T-helper 2 cell (primary cell): ENCODE measurements at regions not wholly inside any gene's neighbourhood (a gene's known extent, or its start where the extent isn't known, plus 50 kb on each side); places are given as distances from the start of the nearest gene placed in this dataset.
A peak's percentile ranks its signal among the peaks of the same experiment; 100 is the strongest.
"Not testable (repeated sequence)": the region's sequence is repeated elsewhere in the genome, so short reads cannot be mapped to it uniquely, and the experiment has no call there.

Experiments
- DNase-seq, 5 experiments: peaks; one replicate each; pipeline versions ENCODE4 v3.0.0 to v3.0.0-alpha.2; 2012 to 2022

DNA sequence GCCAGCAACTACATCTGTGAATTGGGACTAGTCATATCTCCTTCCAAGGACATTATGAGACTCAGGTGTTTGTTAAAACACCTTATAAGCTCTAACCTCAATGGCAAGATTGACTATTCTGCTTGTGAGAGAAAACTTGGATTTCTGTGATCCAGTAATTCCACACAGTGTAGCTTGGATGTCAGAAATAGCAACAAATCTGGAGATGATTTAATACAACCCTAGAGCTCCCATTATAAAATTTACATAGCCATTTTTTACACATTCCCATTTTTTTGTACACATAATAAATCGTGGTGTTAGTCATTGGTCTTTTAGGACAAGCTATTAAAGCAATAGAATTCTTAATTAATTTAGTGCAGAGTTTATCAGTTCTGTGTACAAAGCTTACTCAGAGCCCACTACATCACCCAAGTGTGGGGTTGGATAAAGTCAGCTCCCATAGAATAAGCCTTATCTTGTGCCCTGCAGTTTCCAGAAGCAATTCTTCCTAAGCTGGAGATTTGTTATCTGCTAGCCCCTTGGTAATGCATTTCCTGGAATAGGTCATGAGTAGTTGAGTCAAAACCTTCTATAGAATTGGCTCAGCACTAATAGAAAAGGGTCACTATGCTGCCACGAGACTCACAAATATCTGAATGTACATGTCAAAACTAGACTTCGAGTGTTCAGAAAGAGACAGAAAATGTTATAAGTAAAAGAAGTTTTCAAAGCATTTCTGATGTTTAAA is 434.0 kb upstream of the RUNX1 start:
- DNase-seq = peak in 1 of 5 experiments; percentile 14

DNA sequence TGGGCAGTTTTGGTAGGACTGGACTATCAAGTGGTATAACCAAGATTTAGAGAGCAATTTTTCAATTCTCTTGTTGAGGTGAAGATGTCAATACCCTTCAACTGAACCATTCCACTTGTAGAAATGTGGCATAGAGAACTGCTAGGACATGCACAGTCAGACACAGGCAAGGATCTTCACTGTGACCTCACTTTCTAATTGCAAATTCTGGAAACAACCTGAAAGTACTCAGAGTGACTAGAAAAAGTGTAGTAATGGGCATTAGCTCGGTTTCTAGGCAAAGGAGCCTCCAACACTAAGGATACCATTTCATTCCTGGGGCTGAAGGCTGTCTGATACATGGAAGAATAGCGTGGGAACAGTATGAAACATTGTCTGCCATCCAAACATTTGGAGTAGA is 433.0 kb upstream of the RUNX1 start:
- DNase-seq = no peak

DNA sequence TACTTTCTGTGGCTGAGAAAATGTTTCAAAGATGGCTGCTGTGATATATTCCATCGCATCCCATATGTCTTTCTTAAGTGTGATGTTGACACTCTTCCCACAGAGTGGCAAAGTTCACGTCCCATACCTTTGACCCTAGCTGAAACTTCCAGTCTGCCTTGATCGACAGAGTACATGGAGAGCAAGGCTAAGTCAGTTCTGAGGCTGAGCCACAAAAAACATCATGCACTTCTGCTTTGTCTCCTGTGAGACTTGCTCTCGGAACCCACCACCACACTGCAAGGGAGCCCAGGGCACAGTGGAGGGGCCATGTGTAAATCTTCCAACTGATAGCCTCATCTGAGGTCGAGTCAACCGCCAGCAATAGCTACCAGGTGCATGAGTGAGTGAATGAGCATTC is 431.9 kb upstream of the RUNX1 start:
- no peak for DNase-seq

DNA sequence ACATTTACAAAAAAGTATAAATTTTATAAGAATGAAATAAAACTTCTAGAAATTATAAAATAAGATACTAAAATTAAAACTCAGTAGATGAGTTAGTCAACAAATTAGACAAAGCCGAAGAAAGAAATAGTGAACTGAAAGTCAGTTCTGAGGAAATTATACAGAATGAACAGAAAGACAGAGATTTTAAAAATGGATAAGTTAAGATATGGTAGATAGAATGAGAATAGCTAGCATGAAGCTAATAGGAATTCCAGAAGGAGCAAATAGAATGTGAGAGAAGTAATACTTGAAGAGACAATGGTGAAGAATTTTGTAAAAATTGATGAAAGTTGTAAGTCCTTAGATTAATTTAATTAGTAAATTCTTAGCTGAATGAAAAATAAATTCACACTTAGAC is 430.4 kb upstream of the RUNX1 start:
- no peak for DNase-seq

DNA sequence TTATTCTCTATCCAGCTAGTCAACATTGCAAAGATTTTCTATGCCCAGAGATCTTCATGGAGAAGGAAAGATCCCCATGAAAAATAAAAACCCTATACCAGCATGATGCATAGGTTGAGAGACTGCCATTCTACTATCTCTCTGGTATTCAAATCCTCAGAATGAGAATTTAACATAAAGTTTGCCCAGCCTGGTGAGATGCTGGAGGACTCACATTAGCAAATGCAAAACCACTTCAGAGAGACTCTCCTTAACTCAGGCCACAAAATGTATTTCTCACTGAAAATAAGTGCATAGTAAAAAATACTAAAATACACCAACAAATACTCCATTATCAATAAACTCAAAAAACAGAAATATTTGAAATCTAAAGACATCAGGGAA is 430.0 kb upstream of the RUNX1 start:
- DNase-seq = no peak

DNA sequence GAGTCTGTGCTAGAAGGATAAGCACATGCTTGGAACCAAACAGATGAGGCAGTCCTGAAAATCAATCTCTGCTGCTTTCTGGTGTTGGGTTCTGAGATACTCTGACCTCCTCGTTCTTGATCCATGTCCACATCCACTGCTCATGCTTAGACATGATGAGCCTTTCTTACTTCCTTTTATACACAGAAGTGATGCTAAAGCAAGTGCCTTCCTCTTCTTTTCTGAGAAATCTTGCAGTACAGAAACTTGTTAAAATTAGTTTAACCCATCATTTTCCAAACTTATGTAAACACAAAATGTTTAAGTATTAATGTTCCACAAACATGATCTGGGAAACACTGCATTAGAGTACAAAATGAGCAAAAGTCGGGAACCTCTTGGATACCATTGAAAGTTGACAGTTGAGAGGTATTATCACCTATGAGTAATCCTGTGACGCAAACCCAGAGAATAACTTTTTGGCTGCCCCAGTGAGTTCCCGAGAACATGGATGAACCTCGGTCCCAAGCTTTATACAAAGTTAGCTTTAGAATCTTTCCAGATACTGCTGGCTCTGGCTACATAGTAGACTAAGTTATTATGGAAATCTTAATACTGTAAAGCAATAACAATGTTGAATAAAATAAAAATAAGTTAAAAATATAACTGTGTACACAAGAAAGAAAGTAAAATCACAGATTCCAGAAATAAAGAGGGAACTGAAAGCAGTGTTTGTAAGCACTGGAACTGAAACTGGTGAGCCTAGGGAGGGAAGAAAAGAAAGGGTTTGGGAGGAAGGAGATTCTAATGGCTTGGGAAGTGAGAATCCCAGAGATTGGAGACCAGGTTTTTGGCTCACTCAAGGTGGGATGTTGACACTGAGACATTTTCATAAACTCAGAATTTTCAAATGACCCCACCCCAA is 429.3 kb upstream of the RUNX1 start:
- no peak for DNase-seq

DNA sequence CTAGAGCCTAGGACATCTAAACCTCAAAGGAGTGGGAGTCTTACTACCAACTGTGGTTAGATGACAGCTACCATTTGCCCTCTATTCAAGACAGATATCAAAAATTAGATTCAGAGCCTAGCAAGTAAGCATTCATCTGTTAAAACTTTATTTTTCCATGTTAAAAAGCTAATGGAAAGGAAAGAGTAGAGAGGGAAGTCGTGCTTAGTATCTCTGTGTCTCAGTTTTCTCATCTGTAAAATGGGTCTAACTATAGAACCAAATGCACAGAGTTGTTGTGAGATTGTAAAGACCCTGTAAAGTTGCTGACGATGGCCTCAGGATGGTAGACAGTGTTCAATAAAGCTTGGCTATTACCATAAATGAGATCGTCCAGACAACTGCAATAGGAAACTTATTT is 428.5 kb upstream of the RUNX1 start:
- no peak for DNase-seq

DNA sequence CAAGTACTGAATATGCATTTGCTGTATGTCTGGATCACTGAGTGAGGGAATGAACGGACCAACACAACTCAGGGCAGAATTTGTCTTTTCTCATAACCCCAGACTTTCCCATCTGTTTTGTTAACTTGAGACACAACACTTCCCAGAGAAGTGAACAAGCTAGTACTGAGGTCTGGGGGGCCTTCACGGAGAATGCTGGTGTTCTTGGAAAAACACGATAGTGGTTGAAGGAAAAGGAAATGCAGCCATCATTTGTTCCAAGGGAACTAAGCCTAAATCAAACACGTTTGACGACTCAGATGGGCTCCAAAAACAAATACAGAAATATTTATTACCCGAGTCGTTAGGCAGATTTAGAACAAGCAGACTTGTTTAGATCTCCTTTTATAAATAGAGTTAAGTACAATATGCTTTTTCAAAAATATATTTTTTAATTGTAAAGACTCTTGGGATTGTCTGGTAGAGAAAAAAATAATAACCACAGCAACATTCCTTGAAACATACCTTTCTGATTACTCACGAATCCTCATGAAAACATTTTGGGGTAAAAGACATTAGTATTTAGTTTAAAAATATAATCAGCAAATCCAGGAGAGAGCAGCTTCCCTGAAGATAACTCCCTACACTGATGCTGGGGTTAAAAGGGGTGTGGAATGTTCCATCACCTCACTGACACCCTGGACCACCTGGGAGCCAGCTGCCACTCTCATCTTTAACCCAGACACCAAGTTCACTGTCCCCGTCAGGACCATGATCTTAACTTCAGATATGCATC is 427.7 kb upstream of the RUNX1 start:
- no peak for DNase-seq

DNA sequence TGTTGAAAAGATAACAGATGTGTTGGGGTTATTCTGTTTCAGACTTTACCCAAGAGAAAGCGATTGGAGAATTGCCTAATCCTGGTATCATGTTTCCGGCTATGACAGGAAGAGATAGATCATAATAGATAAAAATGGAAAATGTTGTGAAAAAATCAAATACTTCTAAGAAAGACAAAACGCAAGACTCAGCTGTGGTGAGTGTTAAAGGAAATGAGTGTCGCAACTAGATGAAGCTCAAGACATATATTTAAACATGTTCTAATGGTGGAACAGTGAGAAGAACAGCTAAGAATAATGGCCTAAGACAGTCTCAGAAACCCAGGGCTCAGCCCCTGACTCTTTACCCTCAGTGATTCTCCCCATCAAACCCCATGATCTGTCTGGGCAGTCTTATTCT is 426.7 kb upstream of the RUNX1 start:
- peak in 1 of 5 experiments; percentile 9 for DNase-seq

DNA sequence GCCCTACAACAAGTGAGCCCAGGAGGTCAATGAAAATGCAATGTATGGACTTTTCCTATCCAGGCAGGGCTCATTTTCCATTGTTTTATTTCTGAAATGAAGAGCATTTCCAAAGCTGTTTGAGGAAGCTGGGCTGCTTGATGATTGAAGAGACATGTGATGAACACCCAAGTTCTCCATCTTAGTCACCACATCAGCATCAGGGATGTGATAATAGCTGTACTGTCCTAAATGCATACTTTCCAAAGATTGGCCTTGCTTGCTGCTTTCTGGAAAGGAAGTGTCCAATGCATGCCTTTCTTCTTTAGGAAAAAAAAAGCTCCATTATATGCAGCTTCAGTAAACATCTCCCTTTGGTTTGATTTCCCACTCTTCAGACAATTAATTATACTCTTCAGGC is 425.9 kb upstream of the RUNX1 start:
- no peak for DNase-seq

DNA sequence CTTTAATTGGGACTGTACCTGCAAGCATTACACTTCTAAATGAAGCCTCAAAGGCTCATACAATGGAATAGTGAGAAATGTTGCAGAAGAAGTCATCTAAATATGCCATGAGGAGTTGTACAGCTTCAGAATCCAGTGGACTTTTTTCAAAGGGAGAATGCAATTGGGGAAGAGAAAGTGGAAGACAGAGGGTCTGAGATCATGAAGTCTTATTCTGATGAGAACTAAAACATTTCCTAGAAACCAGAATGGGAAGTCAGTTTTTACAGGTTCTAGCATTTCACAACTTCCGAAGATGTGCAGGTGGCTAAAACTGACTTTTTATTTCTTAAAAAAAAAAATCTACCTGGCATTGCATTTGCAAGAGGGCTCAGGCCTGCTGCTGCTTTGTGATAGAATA is 424.4 kb upstream of the RUNX1 start:
- no peak for DNase-seq

DNA sequence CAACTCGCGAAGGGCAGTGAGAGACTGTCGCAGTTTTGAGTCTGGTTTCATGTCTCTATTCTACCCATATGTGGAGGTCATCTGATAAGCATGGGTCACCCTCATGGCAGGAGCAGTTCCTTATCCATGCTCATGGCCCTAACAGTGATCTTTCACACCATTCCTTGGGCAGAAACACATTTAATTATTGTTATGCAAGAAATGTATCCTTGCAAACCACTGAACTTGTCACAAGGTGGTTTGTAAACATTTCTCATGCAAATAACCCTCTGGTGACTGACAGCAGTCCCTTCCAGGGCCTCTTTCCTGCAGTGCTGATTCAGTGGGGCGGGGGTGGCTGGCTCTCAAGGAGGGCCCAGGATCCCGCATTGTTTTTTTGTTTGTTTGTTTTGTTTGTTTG is 421.4 kb upstream of the RUNX1 start:
- DNase-seq = no peak

DNA sequence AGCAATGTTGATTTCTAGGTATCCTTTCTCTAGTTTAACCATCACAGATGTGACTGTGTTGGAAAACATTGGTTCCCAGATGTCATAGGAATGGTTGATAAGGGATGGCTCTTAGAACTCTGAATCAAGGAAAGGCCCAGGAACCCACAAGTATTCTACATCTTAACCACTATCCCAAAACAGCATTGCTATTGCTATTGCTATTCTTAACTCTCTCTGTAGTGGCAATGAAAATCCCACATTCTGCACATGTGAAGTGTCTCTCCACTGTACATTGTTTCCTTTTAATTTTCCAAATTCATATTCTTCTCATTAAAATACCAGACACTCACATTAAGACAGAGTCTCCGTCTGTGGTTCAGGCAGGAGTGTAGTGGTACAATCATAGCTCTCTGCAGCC is 420.4 kb upstream of the RUNX1 start:
- no peak for DNase-seq

DNA sequence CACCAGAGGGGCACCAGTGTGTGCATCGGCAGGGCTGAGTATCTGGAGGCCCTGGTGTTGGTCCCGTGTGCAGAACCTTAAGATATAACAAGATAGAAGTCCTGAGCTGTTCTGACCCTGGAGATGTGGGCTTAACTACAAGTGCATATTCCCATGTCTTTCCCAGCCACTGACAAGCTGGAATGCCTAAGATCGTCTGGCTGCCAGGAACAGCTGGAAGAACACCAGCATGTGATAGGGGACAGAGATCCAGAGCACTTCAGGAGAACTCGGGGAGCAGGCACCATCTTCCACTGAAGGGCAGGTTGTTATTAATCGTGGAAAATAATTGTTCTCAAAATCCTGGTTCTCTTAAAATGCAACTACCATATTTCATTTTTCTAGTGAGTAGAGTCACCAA is 419.9 kb upstream of the RUNX1 start:
- DNase-seq = no peak

DNA sequence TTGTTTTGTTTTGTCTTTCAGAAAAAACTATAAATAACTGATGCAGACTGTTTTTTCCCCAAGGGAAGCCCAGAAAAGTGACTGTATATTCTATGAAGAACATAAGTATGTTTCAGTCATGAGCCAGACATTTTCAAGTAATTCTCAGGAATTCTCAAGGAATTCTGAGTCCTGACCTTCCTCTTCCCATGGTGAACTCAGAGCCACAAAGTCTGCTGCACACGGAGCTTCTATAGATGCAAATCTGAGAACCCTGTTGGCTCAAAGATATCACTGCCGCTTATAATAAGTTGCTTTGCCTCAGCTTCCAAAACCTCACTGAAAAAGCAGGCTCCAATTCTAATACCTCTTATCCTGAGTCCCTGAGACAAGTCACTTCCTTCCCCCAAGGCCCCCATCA is 418.5 kb upstream of the RUNX1 start:
- no peak for DNase-seq

DNA sequence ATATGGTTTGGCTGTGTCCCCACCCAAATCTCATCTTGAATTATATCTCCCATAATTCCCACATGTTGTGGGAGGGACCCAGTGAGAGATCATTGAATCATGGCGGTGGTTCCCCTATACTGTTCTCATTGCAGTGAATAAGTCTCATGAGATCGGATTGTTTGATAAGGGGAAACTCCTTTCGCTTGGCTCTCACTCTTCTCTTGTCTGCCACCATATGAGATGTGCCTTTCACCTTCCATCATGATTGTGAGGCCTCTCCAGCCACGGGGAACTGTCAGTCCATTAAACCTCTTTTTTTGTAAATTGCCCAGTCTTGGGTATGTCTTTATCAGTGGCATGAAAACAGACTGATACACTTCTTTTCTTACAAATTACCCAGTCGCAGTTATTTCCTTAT is 417.6 kb upstream of the RUNX1 start:
- not testable (repeated sequence) for DNase-seq

DNA sequence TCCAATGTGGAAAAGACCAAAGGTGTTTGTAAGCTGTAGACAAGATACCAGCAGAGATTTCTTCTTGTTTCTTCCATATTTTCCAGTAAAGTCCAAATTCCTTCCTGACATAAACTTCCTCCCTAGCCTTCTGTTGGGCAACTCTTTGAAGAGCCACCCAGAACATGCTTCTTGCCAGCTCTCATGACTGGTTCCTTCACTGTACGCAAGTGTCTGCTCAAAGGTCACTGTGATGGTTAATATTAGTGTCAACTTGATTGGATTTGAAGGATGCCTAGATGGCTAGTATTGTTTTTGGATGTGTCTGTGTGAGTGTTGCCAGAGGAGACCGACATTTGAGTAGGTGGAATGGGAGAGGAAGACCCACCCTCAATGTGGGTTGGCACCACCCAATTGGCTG is 416.6 kb upstream of the RUNX1 start:
- DNase-seq = no peak

DNA sequence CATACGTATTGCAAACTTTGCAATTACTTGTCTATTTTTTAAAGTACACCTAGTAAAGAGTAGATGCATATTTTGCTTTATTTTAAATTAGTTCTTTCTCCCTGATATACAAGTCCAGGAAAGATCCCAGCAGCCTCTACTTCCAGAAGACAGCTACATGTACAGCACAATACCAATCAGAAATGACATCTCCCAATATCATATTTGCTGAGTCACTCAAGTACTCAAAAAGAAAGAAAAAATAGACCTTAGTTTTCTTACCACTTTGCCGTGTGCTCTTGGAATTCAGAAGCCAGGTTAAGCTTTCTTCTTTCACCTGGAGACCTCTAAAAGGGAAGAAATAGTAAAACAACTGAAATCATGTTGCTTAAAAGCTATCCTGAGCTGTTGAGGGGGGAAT is 412.6 kb upstream of the RUNX1 start:
- DNase-seq = no peak

DNA sequence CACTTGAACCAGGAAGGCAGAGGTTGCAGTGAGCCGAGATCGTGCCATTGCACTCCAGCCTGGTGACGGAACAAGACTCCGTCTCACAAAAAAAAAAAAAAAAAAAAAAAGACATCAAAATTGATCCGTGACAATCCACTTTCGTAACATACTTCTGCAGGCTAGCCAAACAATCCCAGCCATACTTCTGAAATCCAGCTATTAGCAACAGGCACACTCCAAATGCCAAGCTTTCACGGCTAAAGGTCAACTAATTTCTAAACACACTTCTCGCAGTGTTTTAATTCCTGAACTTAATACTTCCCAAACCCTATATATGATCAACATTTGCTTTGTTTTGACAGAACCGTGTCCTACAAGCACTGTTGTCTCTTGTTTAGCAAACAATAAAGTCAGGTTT is 411.3 kb upstream of the RUNX1 start:
- no peak for DNase-seq

DNA sequence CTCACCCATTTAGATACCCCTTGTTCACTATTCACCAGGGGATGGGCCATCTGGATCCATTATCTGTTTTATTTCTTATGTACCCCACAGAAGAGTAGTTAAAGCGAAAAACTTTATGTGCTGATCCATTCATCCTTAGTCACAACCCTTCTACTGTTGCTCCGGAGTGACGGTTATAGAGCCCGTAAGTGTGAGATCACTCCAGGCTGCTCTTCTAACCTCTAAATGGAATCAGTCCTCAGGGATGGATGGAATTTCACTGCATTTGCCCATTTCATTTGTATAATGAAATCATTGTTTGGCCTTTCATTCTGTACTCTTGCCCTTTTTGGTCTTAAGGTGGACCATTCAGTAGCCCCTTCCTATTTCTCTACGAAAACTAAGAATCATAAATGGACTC is 409.3 kb upstream of the RUNX1 start:
- no peak for DNase-seq

DNA sequence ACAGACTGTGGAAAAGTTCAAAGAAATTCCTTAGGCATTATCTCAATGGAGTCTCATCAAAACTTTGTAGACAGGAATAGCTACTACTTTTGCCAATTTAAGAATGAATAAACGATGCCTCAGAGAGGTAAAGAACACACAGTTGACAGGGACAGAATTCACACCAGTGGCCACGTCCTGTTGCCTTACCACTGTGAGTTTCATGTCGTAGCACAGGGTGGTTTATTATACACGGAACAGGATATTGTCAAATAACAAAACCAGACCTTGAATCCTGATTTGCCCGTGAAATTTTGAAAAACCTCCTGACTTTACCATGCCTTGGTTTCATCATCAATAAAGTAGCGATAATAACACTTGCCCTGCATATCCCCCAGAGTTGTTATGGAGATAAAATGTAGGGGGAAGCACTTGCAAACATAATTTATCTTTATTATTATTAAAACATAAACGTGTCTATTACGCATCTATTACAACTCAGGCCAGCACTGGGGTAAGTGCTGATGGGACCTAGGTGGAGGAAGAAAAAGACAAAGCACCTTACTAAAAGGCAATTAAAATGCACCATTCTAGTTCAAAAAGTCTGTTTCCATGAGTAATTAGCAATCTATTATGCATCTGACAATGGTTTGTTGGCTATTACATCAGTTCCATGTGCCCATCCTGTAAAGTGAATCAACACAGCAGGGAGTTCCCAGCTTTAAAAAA is 408.1 kb upstream of the RUNX1 start:
- peak in 1 of 5 experiments; percentile 52 for DNase-seq

DNA sequence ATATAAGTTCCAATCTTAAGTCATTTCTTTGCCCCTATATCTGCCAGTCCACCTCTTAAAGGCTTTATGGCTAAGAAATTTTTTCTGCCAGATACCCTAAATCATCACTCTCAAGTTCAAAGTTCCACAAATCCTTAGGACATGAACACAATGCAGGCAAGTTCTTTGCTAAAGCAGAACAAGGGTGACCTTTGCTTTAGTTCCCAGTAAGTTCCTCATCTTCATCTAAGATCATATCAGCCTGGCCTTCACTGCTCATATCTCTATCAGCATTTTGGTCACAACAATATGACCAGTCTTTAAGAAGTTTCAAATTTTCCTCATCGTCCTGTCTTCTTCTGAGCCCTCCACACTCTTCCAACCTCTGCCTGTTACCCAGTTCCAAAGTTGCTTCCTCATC is 402.2 kb upstream of the RUNX1 start:
- no peak for DNase-seq

DNA sequence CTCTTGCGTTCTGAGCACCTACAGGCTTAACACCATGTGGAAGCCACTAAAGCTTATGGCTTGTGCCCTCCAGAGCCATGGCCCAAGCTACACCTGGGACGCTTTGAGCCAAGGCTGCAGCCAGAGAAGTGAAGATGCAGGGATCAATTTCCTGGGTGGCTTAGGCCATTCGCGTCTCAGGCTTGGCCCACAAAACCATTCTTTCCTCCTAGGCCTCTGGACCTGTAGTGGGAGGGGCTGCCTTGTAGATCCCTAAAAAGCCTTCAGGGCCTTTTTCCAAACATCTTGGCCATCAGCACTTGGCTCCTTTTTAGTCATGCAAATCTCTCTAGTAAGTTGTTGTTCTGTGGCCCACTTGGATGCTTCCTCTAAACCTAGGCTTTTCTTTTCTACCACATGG is 401.7 kb upstream of the RUNX1 start:
- DNase-seq = no peak
